AG04450 (cell line): ENCODE measurements at regions not wholly inside any gene's neighbourhood (a gene's known extent, or its start where the extent isn't known, plus 50 kb on each side); places are given as distances from the start of the nearest gene placed in this dataset.

Experiments used
- CTCF ChIA-PET: fragments of 300-600, 350-600 bp; formaldehyde crosslinking; extraction: SDS; loops from one replicate; lab custom pipeline; 2022; ENCODE audit warnings: antibody characterized with exemption, inconsistent platforms; lab: Charles Lee
- POLR2A ChIA-PET: fragments of 350-600 bp; formaldehyde crosslinking; extraction: SDS; loops from one replicate; lab custom pipeline; 2021; ENCODE audit warnings: antibody characterized with exemption, inconsistent platforms; lab: Yijun Ruan, JAX
- DNase-seq: peaks from one replicate; pipeline ENCODE4 v3.0.0-alpha.2; 2011; ENCODE audit warnings: low read depth, low spot score
- H3K27ac ChIP-seq: one replicate; pipeline ENCODE4 v1.5.1; 2012; ENCODE audit warnings: low read depth, low read length, control low read depth
- H3K27me3 ChIP-seq: one replicate; pipeline ENCODE4 v1.6.0; 2012; ENCODE audit warnings: low read length; ENCODE audit not compliant: control insufficient read depth, insufficient read depth
- H3K4me3 ChIP-seq: 2 replicates; pipeline ENCODE4 v1.5.1; 2011; ENCODE audit warnings: mild to moderate bottlenecking, low read depth, low read length, control low read depth
- H3K9me3 ChIP-seq: 2 replicates; pipeline ENCODE4 v1.5.1; 2012; ENCODE audit warnings: low read length; ENCODE audit not compliant: control insufficient read depth, insufficient read depth
- CTCF ChIP-seq: IDR thresholded peaks from 2 replicates; pipeline ENCODE4 v1.5.1; 2011; ENCODE audit warnings: low read depth, low read length, control low read depth, inconsistent platforms

GRCh38 chr2:7539077-7539476 is 621.9 kb downstream of the RNF144A start:
- Histone ChIP-seq H3K27me3 (no peaks in the 10 kb centered on the region), H3K27ac (no peak overlapping the region), H3K4me3 (no peak overlapping the region), H3K9me3 (no peaks in the 10 kb centered on the region)
- TF ChIP-seq CTCF, result no peak
- ChIA-PET CTCF (interaction anchor here (1.0 kb wide), 1 partner anchor 112 kb away, joined by 3 read pairs; no protein-coding TSS in a partner anchor), POLR2A (no interaction called here)
- DNase-seq, result no peak

- no peak overlapping the region for H3K4me3 ChIP-seq
- no peaks in the 10 kb centered on the region for H3K9me3 ChIP-seq
- ChIA-PET POLR2A (no interaction called here), CTCF (no interaction called here)
- H3K27me3 ChIP-seq, result no peaks in the 10 kb centered on the region
- DNase-seq, result no peak
- TF ChIP-seq CTCF, result no peak
- no peak overlapping the region for H3K27ac ChIP-seq
These were observed 622.5 kb downstream of the RNF144A start for GRCh38 chr2:7539760-7540159.

GRCh38 chr2:7552825-7553570 is 635.8 kb downstream of the RNF144A start:
- no peak for DNase-seq
- Histone ChIP-seq H3K27ac (no peak overlapping the region), H3K9me3 (no peaks in the 10 kb centered on the region; the same call in 1 of the 2 replicates), H3K4me3 (no peak overlapping the region), H3K27me3 (no peaks in the 10 kb centered on the region)
- TF ChIP-seq CTCF, result no peak
- ChIA-PET POLR2A (no interaction called here), CTCF (no interaction called here)

GRCh38 chr2:7555260-7555659 is 638.0 kb downstream of the RNF144A start:
- H3K27ac ChIP-seq, result no peak overlapping the region
- H3K4me3 ChIP-seq, result no peak overlapping the region
- CTCF ChIA-PET, result no interaction called here
- TF ChIP-seq CTCF, result no peak
- POLR2A ChIA-PET, result no interaction called here
- DNase-seq, result no peak
- H3K27me3 ChIP-seq, result no peaks in the 10 kb centered on the region
- no peaks in the 10 kb centered on the region; the same call in 1 of the 2 replicates for H3K9me3 ChIP-seq

GRCh38 chr2:7557376-7557775 is 640.2 kb downstream of the RNF144A start:
- no peak overlapping the region for H3K4me3 ChIP-seq
- H3K27me3 ChIP-seq, result no peaks in the 10 kb centered on the region
- no peak for DNase-seq
- ChIA-PET POLR2A (no interaction called here), CTCF (no interaction called here)
- TF ChIP-seq CTCF, result no peak
- no peak overlapping the region for H3K27ac ChIP-seq
- no peaks in the 10 kb centered on the region; the same call in 1 of the 2 replicates for H3K9me3 ChIP-seq
